GM18505 (cell line): ENCODE measurements at regions not wholly inside any gene's neighbourhood (a gene's known extent, or its start where the extent isn't known, plus 50 kb on each side); places are given as distances from the start of the nearest gene placed in this dataset.
"Not testable (repeated sequence)": the region's sequence is repeated elsewhere in the genome, so short reads cannot be mapped to it uniquely, and the experiment has no call there.

Source experiments
- ATAC-seq: cut with Tn5 transposase; IDR thresholded peaks from one replicate; pipeline ENCODE4 v1.9.1; 2021; ENCODE audit not compliant: unreplicated experiment
- POLR2A ChIP-seq: IDR thresholded peaks from 4 replicates; pipeline ENCODE4 v1.6.1; 2011; ENCODE audit warnings: borderline replicate concordance; ENCODE audit not compliant: insufficient read depth, insufficient read length; ENCODE audit errors: extremely low read depth

GRCh38 chr14:50022661-50023060 is 93.7 kb downstream of the VCPKMT start:
- TF ChIP-seq POLR2A, result no peak
- no peak for ATAC-seq

GRCh38 chr14:50023671-50024490 is 92.5 kb downstream of the VCPKMT start:
- no peak for ATAC-seq
- TF ChIP-seq POLR2A, result no peak

- TF ChIP-seq POLR2A, result no peak
- no peak for ATAC-seq
Observed at GRCh38 chr14:50025073-50025472, 91.3 kb downstream of the VCPKMT start.

- no peak for ATAC-seq
- no peak for TF ChIP-seq POLR2A
Observed at GRCh38 chr14:50025776-50026175, 90.6 kb downstream of the VCPKMT start.

- TF ChIP-seq POLR2A, result no peak
- no peak for ATAC-seq
Observed at GRCh38 chr14:50026396-50026795, 90.0 kb downstream of the VCPKMT start.

GRCh38 chr14:50027816-50028215 is 88.6 kb downstream of the VCPKMT start:
- no peak for TF ChIP-seq POLR2A
- ATAC-seq, result no peak

GRCh38 chr14:50028458-50028857 is 87.9 kb downstream of the VCPKMT start:
- TF ChIP-seq POLR2A, result no peak
- ATAC-seq, result no peak

GRCh38 chr14:50030036-50030435 is 86.3 kb downstream of the VCPKMT start:
- ATAC-seq, result no peak
- no peak for TF ChIP-seq POLR2A

- ATAC-seq, result not testable (repeated sequence)
Observed at GRCh38 chr14:50030911-50031310, 85.5 kb downstream of the VCPKMT start.

GRCh38 chr14:50031602-50032313 is 84.6 kb downstream of the VCPKMT start:
- ATAC-seq, result no peak
- TF ChIP-seq POLR2A, result no peak

- not testable (repeated sequence) for ATAC-seq
Observed at GRCh38 chr14:50032462-50033167, 83.8 kb downstream of the VCPKMT start.

GRCh38 chr14:50035214-50035613 is 81.2 kb downstream of the VCPKMT start:
- no peak for TF ChIP-seq POLR2A
- no peak for ATAC-seq

GRCh38 chr14:50036211-50036610 is 80.2 kb downstream of the VCPKMT start:
- no peak for TF ChIP-seq POLR2A
- no peak for ATAC-seq

- TF ChIP-seq POLR2A, result no peak
- no peak for ATAC-seq
Observed at GRCh38 chr14:50036637-50037036, 79.7 kb downstream of the VCPKMT start.
